Fibroblast of lung (primary cell): ENCODE measurements at regions not wholly inside any gene's neighbourhood (a gene's known extent, or its start where the extent isn't known, plus 50 kb on each side); places are given as distances from the start of the nearest gene placed in this dataset.

Experiments
- EZH2 ChIP-seq: IDR thresholded peaks from 2 replicates; pipeline ENCODE4 v1.5.1; 2012; ENCODE audit warnings: low read length, control low read depth, mild to moderate bottlenecking; ENCODE audit errors: missing control alignments
- TF ChIP-seq, protein P1 (sequence below), 2 donors: IDR thresholded peaks in 1 of 2; conservative IDR thresholded peaks in 1 of 2; 1 replicate in 1 of 2; 2 replicates in 1 of 2; pipeline ENCODE4 v1.5.1; 2011 to 2012; ENCODE audit warnings: low read length in 2 of 2, control low read depth in 1 of 2, inconsistent platforms in 1 of 2, low read depth in 1 of 2, mild to moderate bottlenecking in 1 of 2

DNA sequence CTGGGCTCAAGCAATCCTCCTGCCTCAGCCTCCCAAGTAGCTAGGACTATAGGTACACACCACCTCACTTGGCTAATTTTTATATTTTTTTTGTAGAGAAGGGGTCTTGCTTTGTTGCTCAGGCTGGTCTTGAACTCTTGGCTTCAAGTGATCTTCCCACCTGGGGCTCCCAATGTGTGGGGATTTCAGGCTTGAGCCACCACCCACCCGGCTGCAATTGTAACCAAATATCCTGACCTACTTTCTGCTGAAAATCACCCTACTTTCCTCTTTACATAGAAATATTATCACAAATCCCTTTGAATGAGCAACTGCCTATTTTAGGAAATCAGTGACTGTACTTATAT, 59.6 kb upstream of the ZNF608 start:
- TF ChIP-seq, protein P1, sequence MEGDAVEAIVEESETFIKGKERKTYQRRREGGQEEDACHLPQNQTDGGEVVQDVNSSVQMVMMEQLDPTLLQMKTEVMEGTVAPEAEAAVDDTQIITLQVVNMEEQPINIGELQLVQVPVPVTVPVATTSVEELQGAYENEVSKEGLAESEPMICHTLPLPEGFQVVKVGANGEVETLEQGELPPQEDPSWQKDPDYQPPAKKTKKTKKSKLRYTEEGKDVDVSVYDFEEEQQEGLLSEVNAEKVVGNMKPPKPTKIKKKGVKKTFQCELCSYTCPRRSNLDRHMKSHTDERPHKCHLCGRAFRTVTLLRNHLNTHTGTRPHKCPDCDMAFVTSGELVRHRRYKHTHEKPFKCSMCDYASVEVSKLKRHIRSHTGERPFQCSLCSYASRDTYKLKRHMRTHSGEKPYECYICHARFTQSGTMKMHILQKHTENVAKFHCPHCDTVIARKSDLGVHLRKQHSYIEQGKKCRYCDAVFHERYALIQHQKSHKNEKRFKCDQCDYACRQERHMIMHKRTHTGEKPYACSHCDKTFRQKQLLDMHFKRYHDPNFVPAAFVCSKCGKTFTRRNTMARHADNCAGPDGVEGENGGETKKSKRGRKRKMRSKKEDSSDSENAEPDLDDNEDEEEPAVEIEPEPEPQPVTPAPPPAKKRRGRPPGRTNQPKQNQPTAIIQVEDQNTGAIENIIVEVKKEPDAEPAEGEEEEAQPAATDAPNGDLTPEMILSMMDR (conservative IDR thresholded peaks at IDR 0.05 in 1 of 2, IDR thresholded peaks at IDR 0.05 in 1 of 2; ENCODE audit: low read depth in 1 of 2, low read length in 2 of 2), result no peak
- no peak for TF ChIP-seq EZH2
